WERI-Rb-1 (cell line): ENCODE measurements at regions not wholly inside any gene's neighbourhood (a gene's known extent, or its start where the extent isn't known, plus 50 kb on each side); places are given as distances from the start of the nearest gene placed in this dataset.

Experiments used
- DNase-seq: peaks from one replicate; pipeline ENCODE4 v3.0.0-alpha.2; 2020
- H3K27ac ChIP-seq: fragments of 250-450 bp; sonication (Bioruptor Pico); 2 replicates; pipeline ENCODE4 v1.5.1; 2020; ENCODE audit warnings: mild to moderate bottlenecking, moderate library complexity
- H3K27me3 ChIP-seq: fragments of 250-450 bp; sonication (Bioruptor Pico); 2 replicates; pipeline ENCODE4 v1.5.1; 2021; ENCODE audit warnings: mild to moderate bottlenecking, low read depth, moderate library complexity; ENCODE audit not compliant: insufficient read depth, severe bottlenecking
- H3K36me3 ChIP-seq: fragments of 250-450 bp; sonication (Bioruptor Pico); 2 replicates; pipeline ENCODE4 v1.5.1; 2020; ENCODE audit warnings: mild to moderate bottlenecking, moderate library complexity
- H3K4me3 ChIP-seq: 2 replicates; pipeline ENCODE4 v1.5.1; 2011; ENCODE audit warnings: low read depth, mild to moderate bottlenecking, control low read depth, low read length
- H3K9me3 ChIP-seq: fragments of 250-450 bp; sonication (Bioruptor Pico); 2 replicates; pipeline ENCODE4 v1.5.1; 2021; ENCODE audit warnings: mild to moderate bottlenecking, moderate library complexity; ENCODE audit not compliant: severe bottlenecking
- CTCF ChIP-seq: IDR thresholded peaks from 2 replicates; pipeline ENCODE4 v1.5.1; 2011; ENCODE audit warnings: low read depth, mild to moderate bottlenecking, control low read depth, inconsistent platforms, low read length

GRCh38 chr18:40673150-40673549 is 1281.9 kb upstream of the PIK3C3 start:
- Histone ChIP-seq H3K27ac (no peak overlapping the region), H3K9me3 (no peaks in the 10 kb centered on the region), H3K27me3 (no peaks in the 10 kb centered on the region), H3K4me3 (no peak overlapping the region), H3K36me3 (no peaks in the 10 kb centered on the region)
- no peak for DNase-seq
- no peak for TF ChIP-seq CTCF

GRCh38 chr18:40672590-40672989 is 1282.4 kb upstream of the PIK3C3 start:
- DNase-seq, result no peak
- Histone ChIP-seq H3K36me3 (no peaks in the 10 kb centered on the region), H3K4me3 (no peak overlapping the region), H3K27me3 (no peaks in the 10 kb centered on the region), H3K27ac (no peak overlapping the region), H3K9me3 (no peaks in the 10 kb centered on the region)
- TF ChIP-seq CTCF, result no peak

- Histone ChIP-seq H3K36me3 (no peaks in the 10 kb centered on the region), H3K27me3 (no peaks in the 10 kb centered on the region), H3K9me3 (no peaks in the 10 kb centered on the region), H3K4me3 (no peak overlapping the region), H3K27ac (no peak overlapping the region)
- no peak for DNase-seq
- no peak for TF ChIP-seq CTCF
These were observed 1284.2 kb upstream of the PIK3C3 start for GRCh38 chr18:40670668-40671375.

- H3K9me3 ChIP-seq, result no peaks in the 10 kb centered on the region
- H3K36me3 ChIP-seq, result no peaks in the 10 kb centered on the region
- no peaks in the 10 kb centered on the region for H3K27me3 ChIP-seq
- no peak overlapping the region for H3K4me3 ChIP-seq
- no peak for TF ChIP-seq CTCF
- no peak for DNase-seq
- H3K27ac ChIP-seq, result no peak overlapping the region
These were observed 1292.1 kb upstream of the PIK3C3 start for GRCh38 chr18:40662898-40663437.

- H3K4me3 ChIP-seq, result no peak overlapping the region
- no peak overlapping the region for H3K27ac ChIP-seq
- H3K36me3 ChIP-seq, result no peaks in the 10 kb centered on the region
- H3K27me3 ChIP-seq, result no peaks in the 10 kb centered on the region
- DNase-seq, result no peak
- TF ChIP-seq CTCF, result no peak
- no peaks in the 10 kb centered on the region for H3K9me3 ChIP-seq
These were observed 1301.4 kb upstream of the PIK3C3 start for GRCh38 chr18:40653682-40654081.

GRCh38 chr18:40652321-40652720 is 1302.7 kb upstream of the PIK3C3 start:
- Histone ChIP-seq H3K27ac (no peak overlapping the region), H3K9me3 (no peaks in the 10 kb centered on the region), H3K36me3 (no peaks in the 10 kb centered on the region), H3K4me3 (no peak overlapping the region), H3K27me3 (no peaks in the 10 kb centered on the region)
- no peak for TF ChIP-seq CTCF
- no peak for DNase-seq
